Uterus (tissue), 2 donors: ENCODE measurements at regions not wholly inside any gene's neighbourhood (a gene's known extent, or its start where the extent isn't known, plus 50 kb on each side); places are given as distances from the start of the nearest gene placed in this dataset.

Experiments used
- POLR2A ChIP-seq, 2 donors: fragments of 450-650 bp; IDR thresholded peaks; one replicate each; pipeline ENCODE4 v1.6.1; 2016; ENCODE audit warnings: antibody characterized with exemption in 2 of 2, mild to moderate bottlenecking in 1 of 2, moderate library complexity in 1 of 2
- TF ChIP-seq, protein P1 (sequence below), 4 experiments: fragments of 200-600 bp in 2 of 4; fragments of 450-650 bp in 2 of 4; sonication (generic) in 2 of 4; IDR thresholded peaks; one replicate each; pipeline ENCODE4 v1.5.1; 2016 to 2019; ENCODE audit warnings: antibody characterized with exemption in 4 of 4, mild to moderate bottlenecking in 2 of 4, moderate library complexity in 1 of 4

GRCh38 chr2:12641441-12641840 is 75.3 kb upstream of the TRIB2 start:
- TF ChIP-seq, protein P1, sequence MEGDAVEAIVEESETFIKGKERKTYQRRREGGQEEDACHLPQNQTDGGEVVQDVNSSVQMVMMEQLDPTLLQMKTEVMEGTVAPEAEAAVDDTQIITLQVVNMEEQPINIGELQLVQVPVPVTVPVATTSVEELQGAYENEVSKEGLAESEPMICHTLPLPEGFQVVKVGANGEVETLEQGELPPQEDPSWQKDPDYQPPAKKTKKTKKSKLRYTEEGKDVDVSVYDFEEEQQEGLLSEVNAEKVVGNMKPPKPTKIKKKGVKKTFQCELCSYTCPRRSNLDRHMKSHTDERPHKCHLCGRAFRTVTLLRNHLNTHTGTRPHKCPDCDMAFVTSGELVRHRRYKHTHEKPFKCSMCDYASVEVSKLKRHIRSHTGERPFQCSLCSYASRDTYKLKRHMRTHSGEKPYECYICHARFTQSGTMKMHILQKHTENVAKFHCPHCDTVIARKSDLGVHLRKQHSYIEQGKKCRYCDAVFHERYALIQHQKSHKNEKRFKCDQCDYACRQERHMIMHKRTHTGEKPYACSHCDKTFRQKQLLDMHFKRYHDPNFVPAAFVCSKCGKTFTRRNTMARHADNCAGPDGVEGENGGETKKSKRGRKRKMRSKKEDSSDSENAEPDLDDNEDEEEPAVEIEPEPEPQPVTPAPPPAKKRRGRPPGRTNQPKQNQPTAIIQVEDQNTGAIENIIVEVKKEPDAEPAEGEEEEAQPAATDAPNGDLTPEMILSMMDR (IDR thresholded peaks at IDR 0.05): no peak
- no peak for TF ChIP-seq POLR2A (IDR thresholded peaks at IDR 0.05)
